Body of pancreas (tissue), 4 donors: ENCODE measurements at regions not wholly inside any gene's neighbourhood (a gene's known extent, or its start where the extent isn't known, plus 50 kb on each side); places are given as distances from the start of the nearest gene placed in this dataset.

ENCODE experiments used
- ATAC-seq: fragments of 150-250 bp; one replicate; pipeline ENCODE4 v1.9.1; 2016
- DNase-seq, 4 donors: peaks; one replicate each; pipeline ENCODE4 v3.0.0-alpha.2; 2019
- H3K27ac ChIP-seq, 4 donors: fragments of 200-600 bp; sonication (generic); 1 replicate in 3 of 4; 2 replicates in 1 of 4; pipeline versions ENCODE4 v1.5.1 to v1.6.1; 2016 to 2019; ENCODE audit warnings: mild to moderate bottlenecking in 1 of 4, mixed read lengths in 1 of 4, moderate library complexity in 1 of 4
- H3K27me3 ChIP-seq, 2 donors: fragments of 200-600 bp; sonication (generic); one replicate each; pipeline ENCODE4 v1.6.0; 2016; ENCODE audit warnings: mild to moderate bottlenecking in 1 of 2
- H3K36me3 ChIP-seq, 2 donors: fragments of 200-600 bp; sonication (generic); replicated peaks in 1 of 2; 2 replicates each; pipeline ENCODE4 v1.5.1; 2016; ENCODE audit warnings: low read depth in 2 of 2; ENCODE audit not compliant: insufficient read depth in 1 of 2
- H3K4me1 ChIP-seq: fragments of 200-600 bp; sonication (generic); one replicate; pipeline ENCODE4 v1.6.0; 2016
- H3K4me3 ChIP-seq, 2 donors: fragments of 200-600 bp; sonication (generic); 1 replicate in 1 of 2; 2 replicates in 1 of 2; pipeline ENCODE4 v1.5.1; 2016 to 2019
- H3K9me3 ChIP-seq, 3 donors: fragments of 200-600 bp; sonication (generic); 1 replicate in 2 of 3; 2 replicates in 1 of 3; pipeline ENCODE4 v1.5.1; 2016
- POLR2A ChIP-seq, 3 donors: fragments of 450-650 bp; IDR thresholded peaks; one replicate each; pipeline ENCODE4 v1.6.1; 2016; ENCODE audit warnings: antibody characterized with exemption in 3 of 3, mild to moderate bottlenecking in 2 of 3
- WGBS, 2 donors: methylation state at CpG; one replicate each; pipeline ENCODE4 v1.1.5; 2017; 5-methylcytosine and 5-hydroxymethylcytosine counted together
- intact Hi-C: fragments of 100-400 bp; cut with DNase I; formaldehyde crosslinking; loops from one replicate; pipeline ENCODE4 v1.15.1; 2023
- TF ChIP-seq, protein P1 (sequence below), 7 experiments: fragments of 450-650 bp in 4 of 7; fragments of 200-600 bp in 3 of 7; sonication (generic) in 3 of 7; IDR thresholded peaks; one replicate each; pipeline ENCODE4 v1.5.1; 2016 to 2019; ENCODE audit warnings: antibody characterized with exemption in 7 of 7

DNA sequence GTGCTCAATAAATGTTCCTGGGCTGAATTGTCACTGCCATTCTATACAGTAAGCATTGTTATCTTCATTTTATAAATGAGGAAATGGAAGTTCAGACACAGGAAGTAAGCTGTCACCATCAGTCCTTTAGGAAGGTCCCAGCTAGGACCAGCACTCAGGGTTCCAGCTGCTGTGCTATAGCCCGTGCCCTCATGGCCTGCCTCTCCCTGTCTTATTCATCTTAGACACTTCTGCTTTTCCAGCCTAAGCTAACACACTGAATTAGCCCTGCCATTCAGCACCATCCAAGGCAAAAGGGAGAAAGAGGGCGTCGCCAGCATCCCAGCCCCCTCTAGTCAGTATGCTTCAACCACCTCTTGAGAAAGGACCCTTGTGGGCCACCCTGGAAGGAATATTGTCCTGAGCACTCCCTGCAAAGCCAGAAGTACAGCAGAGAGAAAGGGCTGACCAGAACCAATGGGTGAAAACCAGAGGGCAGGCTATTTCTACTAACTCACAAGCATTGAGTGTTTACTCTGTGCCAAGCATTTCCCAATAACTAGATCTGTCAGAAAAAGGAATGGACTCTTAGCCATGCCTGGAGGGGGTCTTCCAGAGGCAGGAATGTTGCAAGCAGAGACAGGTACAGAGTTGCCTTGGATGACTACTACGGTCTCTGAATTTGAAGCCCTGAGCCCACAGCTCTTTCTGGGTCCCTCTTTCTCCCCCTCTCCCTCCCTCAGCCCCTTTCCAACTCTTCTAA lies 77.9 kb upstream of the NFIA start:
- DNase-seq: peak in 1 of 4 donors; percentile 5
- H3K4me1 ChIP-seq: no peaks in the 10 kb centered on the region
- H3K4me3 ChIP-seq: no peak overlapping the region
- intact Hi-C loops: no loop called here
- no peak for TF ChIP-seq POLR2A (IDR thresholded peaks at IDR 0.05)
- TF ChIP-seq, protein P1, sequence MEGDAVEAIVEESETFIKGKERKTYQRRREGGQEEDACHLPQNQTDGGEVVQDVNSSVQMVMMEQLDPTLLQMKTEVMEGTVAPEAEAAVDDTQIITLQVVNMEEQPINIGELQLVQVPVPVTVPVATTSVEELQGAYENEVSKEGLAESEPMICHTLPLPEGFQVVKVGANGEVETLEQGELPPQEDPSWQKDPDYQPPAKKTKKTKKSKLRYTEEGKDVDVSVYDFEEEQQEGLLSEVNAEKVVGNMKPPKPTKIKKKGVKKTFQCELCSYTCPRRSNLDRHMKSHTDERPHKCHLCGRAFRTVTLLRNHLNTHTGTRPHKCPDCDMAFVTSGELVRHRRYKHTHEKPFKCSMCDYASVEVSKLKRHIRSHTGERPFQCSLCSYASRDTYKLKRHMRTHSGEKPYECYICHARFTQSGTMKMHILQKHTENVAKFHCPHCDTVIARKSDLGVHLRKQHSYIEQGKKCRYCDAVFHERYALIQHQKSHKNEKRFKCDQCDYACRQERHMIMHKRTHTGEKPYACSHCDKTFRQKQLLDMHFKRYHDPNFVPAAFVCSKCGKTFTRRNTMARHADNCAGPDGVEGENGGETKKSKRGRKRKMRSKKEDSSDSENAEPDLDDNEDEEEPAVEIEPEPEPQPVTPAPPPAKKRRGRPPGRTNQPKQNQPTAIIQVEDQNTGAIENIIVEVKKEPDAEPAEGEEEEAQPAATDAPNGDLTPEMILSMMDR (IDR thresholded peaks at IDR 0.05): no peak
- no peak for ATAC-seq
- H3K27me3 ChIP-seq: no peaks in the 10 kb centered on the region
- WGBS, 2 donors: 69 to 83% methylated on average over 3 to 4 of the region's 4 CpGs
- no peak overlapping the region for H3K27ac ChIP-seq
- H3K36me3 ChIP-seq: no peaks in the 10 kb centered on the region
- no peaks in the 10 kb centered on the region for H3K9me3 ChIP-seq

DNA sequence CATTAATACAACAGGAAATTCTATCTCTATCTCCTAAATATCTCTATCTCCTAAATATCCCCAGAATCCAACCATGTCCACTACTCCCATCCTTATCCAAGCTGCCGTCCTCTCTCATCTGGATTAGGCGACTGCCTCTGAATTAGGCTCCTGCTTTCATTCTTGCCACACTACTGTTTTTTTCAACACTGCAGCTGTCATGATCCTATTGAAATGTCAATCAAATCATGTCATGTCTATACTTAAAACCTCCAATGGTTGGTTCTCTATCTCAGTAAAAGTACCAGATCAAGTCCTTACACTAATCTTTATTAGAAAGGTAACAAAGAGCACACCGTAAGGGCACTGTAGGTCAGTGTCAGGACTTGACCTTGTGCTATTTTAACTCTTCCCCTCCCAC lies 82.0 kb upstream of the NFIA start:
- H3K4me1 ChIP-seq: no peaks in the 10 kb centered on the region

DNA sequence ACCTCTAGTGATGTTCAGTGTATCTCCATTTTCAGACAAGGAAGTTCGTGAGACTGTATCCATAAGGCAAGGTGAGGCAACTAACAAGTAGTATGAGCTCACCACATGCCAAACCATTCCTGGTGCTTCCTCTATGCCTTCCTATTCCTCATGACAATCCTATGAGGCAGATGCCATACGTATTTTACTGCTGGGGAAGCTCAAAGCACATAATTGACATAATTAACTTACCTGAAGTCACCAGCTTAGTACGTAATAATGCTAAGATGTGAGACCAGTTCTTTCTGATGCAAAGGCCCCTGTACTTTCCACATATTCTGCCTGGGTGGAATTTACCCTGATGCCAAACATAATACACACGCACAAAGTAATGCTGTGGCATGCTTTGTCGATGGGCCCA lies 83.6 kb upstream of the NFIA start:
- ATAC-seq (no peak), DNase-seq (no peak)
- H3K36me3 ChIP-seq: no peaks in the 10 kb centered on the region
- no peaks in the 10 kb centered on the region for H3K4me1 ChIP-seq
- no peak overlapping the region for H3K27ac ChIP-seq
- no peaks in the 10 kb centered on the region for H3K9me3 ChIP-seq
- H3K27me3 ChIP-seq: no peaks in the 10 kb centered on the region
- H3K4me3 ChIP-seq: no peak overlapping the region
- intact Hi-C loops: no loop called here
- WGBS, 2 donors: 80 to 93% methylated on average over 5 of the region's 5 CpGs
- TF ChIP-seq POLR2A (IDR thresholded peaks at IDR 0.05): no peak
- TF ChIP-seq, protein P1 (IDR thresholded peaks at IDR 0.05): no peak

More for the DNA sequence above, 82.0 kb upstream of the NFIA start:
- Histone ChIP-seq H3K27ac (no peak overlapping the region), H3K4me3 (no peak overlapping the region), H3K9me3 (no peaks in the 10 kb centered on the region), H3K27me3 (no peaks in the 10 kb centered on the region), H3K36me3 (no peaks in the 10 kb centered on the region)
- no peak for ATAC-seq
- TF ChIP-seq POLR2A (IDR thresholded peaks at IDR 0.05): no peak
- TF ChIP-seq, protein P1 (IDR thresholded peaks at IDR 0.05): no peak
- intact Hi-C loops: no loop called here
- WGBS, 2 donors: 76 to 87% methylated on average over 3 of the region's 3 CpGs
- no peak for DNase-seq

DNA sequence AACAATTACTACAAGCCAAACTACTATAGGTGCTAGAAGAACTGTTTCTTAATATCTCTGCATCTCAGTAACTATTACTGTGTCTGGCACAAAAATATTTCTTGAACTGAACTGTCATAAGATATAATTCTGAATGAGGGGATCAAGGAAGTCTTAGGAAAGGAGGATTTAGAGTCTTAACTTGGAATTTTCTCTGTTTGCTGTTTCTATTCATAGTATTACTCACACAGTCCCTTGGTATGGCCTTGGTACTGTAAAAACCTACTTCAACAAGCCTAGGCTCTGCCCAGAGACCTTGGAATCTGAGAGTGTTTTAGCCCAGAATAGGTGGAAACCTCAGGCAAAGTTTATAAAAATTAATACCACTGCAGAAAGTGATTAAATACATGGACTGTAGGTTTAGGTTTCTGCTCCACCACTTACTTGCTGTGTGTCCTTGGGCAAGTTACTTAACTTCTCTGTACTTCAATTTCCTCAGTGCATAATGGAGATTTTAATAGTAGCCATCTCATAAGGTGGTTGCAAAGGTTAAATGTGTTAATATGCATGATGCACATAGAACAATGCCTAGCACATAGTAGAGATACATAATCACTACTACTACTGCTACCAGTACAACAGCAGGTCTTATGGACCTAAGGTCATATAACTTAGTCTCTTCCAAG lies 87.4 kb upstream of the NFIA start:
- H3K36me3 ChIP-seq: no peaks in the 10 kb centered on the region
- intact Hi-C loops: no loop called here
- TF ChIP-seq POLR2A (IDR thresholded peaks at IDR 0.05): no peak
- TF ChIP-seq, protein P1 (IDR thresholded peaks at IDR 0.05): no peak
- ATAC-seq (no peak), DNase-seq (no peak)
- H3K4me3 ChIP-seq: no peak overlapping the region
- no peaks in the 10 kb centered on the region for H3K27me3 ChIP-seq
- no peaks in the 10 kb centered on the region for H3K4me1 ChIP-seq
- no peak overlapping the region for H3K27ac ChIP-seq
- no peaks in the 10 kb centered on the region for H3K9me3 ChIP-seq

DNA sequence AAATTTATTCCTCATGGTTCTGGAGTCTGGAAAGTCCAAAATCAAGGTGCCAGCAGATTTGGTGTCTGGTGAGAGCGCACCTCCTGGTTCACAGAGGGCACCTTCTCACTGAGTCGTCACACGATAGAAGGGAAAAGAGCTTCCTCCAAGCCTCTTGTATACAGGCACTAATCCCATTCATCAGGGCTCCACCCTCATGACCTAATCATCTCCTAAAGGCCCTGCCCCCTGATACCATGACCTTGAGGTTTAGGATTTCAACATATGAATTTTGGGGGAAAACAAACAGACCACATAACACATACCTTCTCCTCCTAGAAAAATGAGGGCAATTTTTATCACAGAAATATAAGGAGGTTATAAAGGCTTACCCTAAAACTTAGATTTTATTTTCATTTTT lies 88.0 kb upstream of the NFIA start:
- no peaks in the 10 kb centered on the region for H3K9me3 ChIP-seq
- H3K36me3 ChIP-seq: no peaks in the 10 kb centered on the region
- intact Hi-C loops: no loop called here
- no peak for DNase-seq
- no peaks in the 10 kb centered on the region for H3K4me1 ChIP-seq
- no peak overlapping the region for H3K4me3 ChIP-seq
- H3K27ac ChIP-seq: no peak overlapping the region
- TF ChIP-seq POLR2A (IDR thresholded peaks at IDR 0.05): no peak
- TF ChIP-seq, protein P1 (IDR thresholded peaks at IDR 0.05): no peak
- no peak for ATAC-seq
- H3K27me3 ChIP-seq: no peaks in the 10 kb centered on the region
- 93 to 95% methylated on average over 3 of the region's 3 CpGs for WGBS, 2 donors
